ENCODE measurements at regions not wholly inside any gene's neighbourhood (a gene's known extent, or its start where the extent isn't known, plus 50 kb on each side); places are given as distances from the start of the nearest gene placed in this dataset.

DNA sequence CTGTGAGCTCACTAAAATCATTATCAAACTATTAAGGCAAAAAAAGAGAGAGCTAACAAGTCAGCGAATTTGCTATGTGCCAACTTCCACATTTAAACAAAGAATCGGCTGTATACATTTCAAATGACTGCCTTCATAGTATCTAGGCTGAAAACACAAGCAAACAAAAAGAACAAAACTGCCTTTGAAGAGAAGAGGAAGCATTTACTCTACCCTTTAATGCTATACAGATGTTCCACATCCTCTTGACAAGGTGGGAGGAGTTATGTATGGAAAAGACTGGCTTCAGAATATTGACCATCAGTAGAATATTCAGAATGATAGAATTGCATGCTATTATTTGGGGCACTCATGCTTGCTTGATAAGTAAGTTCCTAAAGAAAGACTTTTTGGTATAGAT lies 741.7 kb downstream of the PLCL1 start:
- TF ChIP-seq, protein P1, sequence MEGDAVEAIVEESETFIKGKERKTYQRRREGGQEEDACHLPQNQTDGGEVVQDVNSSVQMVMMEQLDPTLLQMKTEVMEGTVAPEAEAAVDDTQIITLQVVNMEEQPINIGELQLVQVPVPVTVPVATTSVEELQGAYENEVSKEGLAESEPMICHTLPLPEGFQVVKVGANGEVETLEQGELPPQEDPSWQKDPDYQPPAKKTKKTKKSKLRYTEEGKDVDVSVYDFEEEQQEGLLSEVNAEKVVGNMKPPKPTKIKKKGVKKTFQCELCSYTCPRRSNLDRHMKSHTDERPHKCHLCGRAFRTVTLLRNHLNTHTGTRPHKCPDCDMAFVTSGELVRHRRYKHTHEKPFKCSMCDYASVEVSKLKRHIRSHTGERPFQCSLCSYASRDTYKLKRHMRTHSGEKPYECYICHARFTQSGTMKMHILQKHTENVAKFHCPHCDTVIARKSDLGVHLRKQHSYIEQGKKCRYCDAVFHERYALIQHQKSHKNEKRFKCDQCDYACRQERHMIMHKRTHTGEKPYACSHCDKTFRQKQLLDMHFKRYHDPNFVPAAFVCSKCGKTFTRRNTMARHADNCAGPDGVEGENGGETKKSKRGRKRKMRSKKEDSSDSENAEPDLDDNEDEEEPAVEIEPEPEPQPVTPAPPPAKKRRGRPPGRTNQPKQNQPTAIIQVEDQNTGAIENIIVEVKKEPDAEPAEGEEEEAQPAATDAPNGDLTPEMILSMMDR (IDR thresholded peaks at IDR 0.05): no peak
- H3K27me3 Mint-ChIP-seq: no peaks in the 10 kb centered on the region
- H3K36me3 Mint-ChIP-seq (ENCODE audit: low read depth): no peaks in the 10 kb centered on the region
- DNase-seq (no peak), ATAC-seq (no peak)
- ChIA-PET CTCF (no interaction called here), POLR2A (no interaction called here)
- no peaks in the 10 kb centered on the region for H3K4me1 Mint-ChIP-seq (ENCODE audit: low read depth)
- intact Hi-C loops (cut with micrococcal nuclease): no loop called here
- H3K9me3 Mint-ChIP-seq: no peaks in the 10 kb centered on the region
- H3K4me3 Mint-ChIP-seq: no peak overlapping the region
- no peak overlapping the region for H3K27ac Mint-ChIP-seq

DNA sequence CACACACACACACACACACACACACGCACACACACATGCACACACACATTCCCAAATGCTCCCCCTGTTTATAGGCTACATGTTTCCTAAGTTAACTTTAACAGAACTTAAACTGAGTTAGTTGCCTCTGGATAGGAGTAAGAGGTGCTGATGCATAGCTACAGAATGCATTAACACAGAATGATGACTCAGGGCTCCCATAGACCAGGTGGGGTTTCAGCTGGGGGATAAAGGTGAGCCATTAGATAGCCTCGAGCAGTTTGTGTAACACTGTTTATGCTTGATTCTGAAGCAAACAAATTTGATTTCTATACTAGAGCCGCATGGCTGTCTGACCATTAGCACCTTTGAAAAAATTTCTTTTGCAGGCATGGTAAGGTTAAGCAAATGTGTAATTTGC lies 741.0 kb downstream of the PLCL1 start:
- Mint-ChIP-seq H3K4me3 (no peak overlapping the region), H3K27me3 (no peaks in the 10 kb centered on the region), H3K27ac (no peak overlapping the region), H3K4me1 (ENCODE audit: low read depth) (no peaks in the 10 kb centered on the region), H3K36me3 (ENCODE audit: low read depth) (no peaks in the 10 kb centered on the region), H3K9me3 (no peaks in the 10 kb centered on the region)
- ChIA-PET CTCF (no interaction called here), POLR2A (no interaction called here)
- DNase-seq: no peak
- ATAC-seq: no peak
- TF ChIP-seq, protein P1 (IDR thresholded peaks at IDR 0.05): no peak
- intact Hi-C loops (cut with micrococcal nuclease): no loop called here

DNA sequence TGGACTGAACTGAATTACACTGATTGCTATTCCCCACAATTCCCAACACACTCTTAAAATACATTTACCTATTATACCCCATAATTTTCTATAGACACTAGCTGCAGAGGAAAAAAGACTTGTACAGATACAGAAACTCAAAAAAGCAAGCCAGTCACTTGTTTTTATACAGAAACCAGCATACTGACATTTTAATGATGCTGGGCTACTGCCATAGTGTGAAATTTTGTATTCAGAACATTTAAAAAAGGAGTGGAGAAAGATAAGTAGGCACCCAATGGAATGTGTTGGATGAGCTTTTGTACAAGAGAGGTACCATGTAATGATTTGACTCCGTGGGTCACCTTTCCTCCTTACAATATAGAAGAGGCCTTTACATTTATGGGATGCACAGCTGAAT lies 740.1 kb downstream of the PLCL1 start:
- Mint-ChIP-seq H3K9me3 (no peaks in the 10 kb centered on the region), H3K27me3 (no peaks in the 10 kb centered on the region), H3K4me3 (no peak overlapping the region), H3K4me1 (ENCODE audit: low read depth) (no peaks in the 10 kb centered on the region), H3K27ac (no peak overlapping the region), H3K36me3 (ENCODE audit: low read depth) (no peaks in the 10 kb centered on the region)
- CTCF ChIA-PET: no interaction called here
- ATAC-seq (no peak), DNase-seq (no peak)
- POLR2A ChIA-PET: interaction anchor here (1.3 kb wide), 1 partner anchor 9 kb away, joined by 4 read pairs; no protein-coding TSS in a partner anchor
- TF ChIP-seq, protein P1 (IDR thresholded peaks at IDR 0.05): no peak
- intact Hi-C loops (cut with micrococcal nuclease): no loop called here

DNA sequence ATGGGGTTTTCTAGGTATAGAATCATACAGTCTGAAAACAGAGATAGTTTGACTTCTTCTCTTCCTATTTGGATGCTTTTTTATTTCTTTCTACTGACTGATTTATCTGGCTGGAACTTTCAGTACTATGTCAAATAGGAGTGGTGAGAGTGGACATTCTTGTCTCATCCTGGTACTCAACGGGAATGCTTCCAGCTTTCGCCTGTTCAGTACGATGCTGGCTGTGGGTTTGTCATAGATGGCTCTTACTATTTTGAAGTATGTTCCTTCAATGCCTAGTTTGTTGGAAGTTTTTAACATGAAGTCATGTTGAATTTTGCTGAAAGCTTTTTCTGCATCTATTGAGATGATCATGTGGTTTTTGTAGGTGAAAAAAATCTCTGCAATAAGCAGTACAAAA lies 730.4 kb downstream of the PLCL1 start:
- CTCF ChIA-PET: no interaction called here
- TF ChIP-seq, protein P1 (IDR thresholded peaks at IDR 0.05): no peak
- Mint-ChIP-seq H3K27ac (no peak overlapping the region), H3K36me3 (ENCODE audit: low read depth) (no peaks in the 10 kb centered on the region), H3K9me3 (no peaks in the 10 kb centered on the region), H3K4me1 (ENCODE audit: low read depth) (no peaks in the 10 kb centered on the region), H3K4me3 (no peak overlapping the region), H3K27me3 (no peaks in the 10 kb centered on the region)
- ATAC-seq: no peak
- no peak for DNase-seq
- intact Hi-C loops (cut with micrococcal nuclease): no loop called here
- POLR2A ChIA-PET: interaction anchor here (1.6 kb wide), 1 partner anchor 9 kb away, joined by 4 read pairs; no protein-coding TSS in a partner anchor

DNA sequence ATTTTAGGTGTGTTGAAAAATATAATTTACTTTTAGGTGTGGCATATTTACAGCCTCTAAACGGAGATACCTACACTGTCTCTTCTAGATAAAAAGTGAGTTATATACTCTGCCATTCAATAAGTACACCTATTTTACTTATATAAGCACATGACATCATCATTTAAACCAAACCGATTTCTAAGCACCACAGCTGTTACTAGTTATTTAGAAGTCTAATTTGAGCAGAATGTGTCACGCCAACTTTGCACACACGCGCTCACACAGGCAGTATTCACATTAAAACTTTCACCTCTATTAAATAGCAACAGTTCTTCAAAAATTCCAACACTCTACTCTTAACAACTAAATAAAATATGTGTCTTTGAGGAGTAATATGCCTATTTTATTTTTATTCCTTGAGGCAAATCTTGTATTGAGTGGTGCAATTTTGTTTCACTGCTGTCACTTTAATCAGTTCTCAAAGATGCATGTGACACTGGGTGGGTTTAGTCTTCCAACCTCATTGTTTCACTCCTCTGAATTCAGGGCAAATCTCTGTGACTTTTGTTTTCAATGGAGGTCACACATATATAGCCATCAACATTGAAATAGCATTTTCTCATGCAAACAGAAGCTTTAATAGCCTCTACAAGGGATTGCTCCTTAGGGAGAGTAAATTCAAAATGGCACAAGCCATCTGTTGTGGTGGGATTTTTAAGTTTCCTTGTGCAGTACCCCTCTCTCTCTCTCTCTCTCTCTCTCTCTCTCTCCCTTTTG lies 721.0 kb downstream of the PLCL1 start:
- POLR2A ChIA-PET: no interaction called here
- H3K4me1 Mint-ChIP-seq (ENCODE audit: low read depth): no peaks in the 10 kb centered on the region
- intact Hi-C loops (cut with micrococcal nuclease): no loop called here
- no peaks in the 10 kb centered on the region for H3K27me3 Mint-ChIP-seq
- DNase-seq: no peak
- no peak overlapping the region for H3K27ac Mint-ChIP-seq
- no peak overlapping the region for H3K4me3 Mint-ChIP-seq
- H3K9me3 Mint-ChIP-seq: no peaks in the 10 kb centered on the region
- H3K36me3 Mint-ChIP-seq (ENCODE audit: low read depth): no peaks in the 10 kb centered on the region
- TF ChIP-seq, protein P1 (IDR thresholded peaks at IDR 0.05): no peak
- CTCF ChIA-PET: interaction anchor here (1.0 kb wide), 1 partner anchor 41 kb away, joined by 3 read pairs; no protein-coding TSS in a partner anchor
- ATAC-seq: no peak

Data from activated CD8-positive, alpha-beta T cell treated with anti-CD3 and anti-CD28 coated beads for 36 hours (primary cell).